ENCODE measurements at regions not wholly inside any gene's neighbourhood (a gene's known extent, or its start where the extent isn't known, plus 50 kb on each side); places are given as distances from the start of the nearest gene placed in this dataset.

GRCh38 chrX:94722578-94722977, 1048.6 kb downstream of the FAM133A start:
- Histone ChIP-seq H3K4me3 (ENCODE audit: low read depth, low read length) (no peak overlapping the region), H2BK120ac (ENCODE audit: insufficient read depth, low read length, poor library complexity) (no peak overlapping the region), H2BK5ac (ENCODE audit: low read depth, low read length, poor library complexity) (no peak overlapping the region), H3K4me2 (ENCODE audit: low read length) (no peak overlapping the region), H3K27me3 (ENCODE audit: insufficient read depth, low read length) (no peaks in the 10 kb centered on the region), H3K9ac (ENCODE audit: low read length) (no peak overlapping the region), H3K27ac (ENCODE audit: low read depth, low read length) (no peak overlapping the region), H2BK12ac (ENCODE audit: low read length) (no peak overlapping the region), H3K14ac (ENCODE audit: low read length) (no peak overlapping the region), H4K12ac (ENCODE audit: low read depth, low read length) (no peak overlapping the region), H3K36me3 (ENCODE audit: control insufficient read depth in 1 of 2, insufficient read depth in 2 of 2, low read length in 2 of 2) (no peaks in the 10 kb centered on the region), H2AFZ (ENCODE audit: insufficient read depth, low read length, poor library complexity) (no peak overlapping the region), H2AK5ac (ENCODE audit: low read length) (no peak overlapping the region), H3K4ac (ENCODE audit: low read depth, low read length) (no peak overlapping the region), H3K23ac (ENCODE audit: low read length) (no peak overlapping the region), H3K9me3 (ENCODE audit: insufficient read depth, low read depth, low read length) (no peaks in the 10 kb centered on the region), H3K79me2 (ENCODE audit: control insufficient read depth, insufficient read depth, low read length, poor library complexity) (no peaks in the 10 kb centered on the region), H3K4me1 (ENCODE audit: control insufficient read depth in 1 of 2, insufficient read depth in 2 of 2, low read length in 2 of 2) (no peaks in the 10 kb centered on the region), H4K91ac (ENCODE audit: low read depth, low read length) (no peak overlapping the region), H4K8ac (ENCODE audit: low read depth, low read length) (no peak overlapping the region), H3K18ac (ENCODE audit: low read length) (no peak overlapping the region), H3K79me1 (ENCODE audit: low read length) (no peaks in the 10 kb centered on the region)
- no peak for DNase-seq
- no CpG with 5 or more reads among the region's 3 CpGs for WGBS (ENCODE audit: extremely low coverage, insufficient coverage, insufficient read length)

GRCh38 chrX:94742772-94743171, 1068.8 kb downstream of the FAM133A start:
- H4K12ac ChIP-seq (ENCODE audit: low read depth, low read length), result no peak overlapping the region
- H3K27ac ChIP-seq (ENCODE audit: low read depth, low read length), result no peak overlapping the region
- H3K9me3 ChIP-seq (ENCODE audit: insufficient read depth, low read depth, low read length), result no peaks in the 10 kb centered on the region
- no peak overlapping the region for H3K9ac ChIP-seq (ENCODE audit: low read length)
- no peaks in the 10 kb centered on the region for H3K4me1 ChIP-seq (ENCODE audit: control insufficient read depth in 1 of 2, insufficient read depth in 2 of 2, low read length in 2 of 2)
- H3K4me2 ChIP-seq (ENCODE audit: low read length), result no peak overlapping the region
- no peak overlapping the region for H3K4ac ChIP-seq (ENCODE audit: low read depth, low read length)
- H3K79me1 ChIP-seq (ENCODE audit: low read length), result no peaks in the 10 kb centered on the region
- H3K27me3 ChIP-seq (ENCODE audit: insufficient read depth, low read length), result no peaks in the 10 kb centered on the region
- no peak overlapping the region for H2AK5ac ChIP-seq (ENCODE audit: low read length)
- no peak overlapping the region for H3K4me3 ChIP-seq (ENCODE audit: low read depth, low read length)
- H2BK120ac ChIP-seq (ENCODE audit: insufficient read depth, low read length, poor library complexity), result no peak overlapping the region
- no peak overlapping the region for H4K91ac ChIP-seq (ENCODE audit: low read depth, low read length)
- H4K8ac ChIP-seq (ENCODE audit: low read depth, low read length), result no peak overlapping the region
- H3K23ac ChIP-seq (ENCODE audit: low read length), result no peak overlapping the region
- H3K18ac ChIP-seq (ENCODE audit: low read length), result no peak overlapping the region
- no peaks in the 10 kb centered on the region for H3K36me3 ChIP-seq (ENCODE audit: control insufficient read depth in 1 of 2, insufficient read depth in 2 of 2, low read length in 2 of 2)
- DNase-seq, result no peak
- no peaks in the 10 kb centered on the region for H3K79me2 ChIP-seq (ENCODE audit: control insufficient read depth, insufficient read depth, low read length, poor library complexity)
- WGBS (ENCODE audit: extremely low coverage, insufficient coverage, insufficient read length), result no CpG with 5 or more reads among the region's 3 CpGs
- no peak overlapping the region for H2BK12ac ChIP-seq (ENCODE audit: low read length)
- no peak overlapping the region for H3K14ac ChIP-seq (ENCODE audit: low read length)
- no peak overlapping the region for H2AFZ ChIP-seq (ENCODE audit: insufficient read depth, low read length, poor library complexity)
- H2BK5ac ChIP-seq (ENCODE audit: low read depth, low read length, poor library complexity), result no peak overlapping the region

DNA sequence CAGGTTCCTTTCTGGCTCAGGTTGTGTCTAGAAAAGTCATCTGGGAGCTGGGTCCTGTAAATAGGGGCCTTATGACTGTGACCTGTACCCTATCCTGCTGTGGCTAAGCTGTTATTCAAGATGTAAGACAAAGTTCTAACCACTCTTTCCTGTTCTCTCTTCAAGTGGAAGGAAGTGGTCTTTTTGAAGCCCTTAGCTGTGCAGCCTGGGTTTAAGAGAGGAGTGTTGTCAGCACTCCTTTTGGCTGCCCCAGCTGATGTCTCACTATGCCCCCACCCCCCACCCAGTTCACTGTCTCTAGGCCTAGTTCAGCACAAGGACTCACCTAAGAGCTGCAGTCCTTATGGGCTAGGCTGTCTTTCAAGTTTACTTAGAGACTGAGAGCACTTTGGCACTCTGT, 1069.5 kb downstream of the FAM133A start:
- Histone ChIP-seq H3K79me2 (ENCODE audit: control insufficient read depth, insufficient read depth, low read length, poor library complexity) (no peaks in the 10 kb centered on the region), H3K4me2 (ENCODE audit: low read length) (no peak overlapping the region), H2BK120ac (ENCODE audit: insufficient read depth, low read length, poor library complexity) (no peak overlapping the region), H2AK5ac (ENCODE audit: low read length) (no peak overlapping the region), H3K4me3 (ENCODE audit: low read depth, low read length) (no peak overlapping the region), H3K9me3 (ENCODE audit: insufficient read depth, low read depth, low read length) (no peaks in the 10 kb centered on the region), H3K36me3 (ENCODE audit: control insufficient read depth in 1 of 2, insufficient read depth in 2 of 2, low read length in 2 of 2) (no peaks in the 10 kb centered on the region), H3K23ac (ENCODE audit: low read length) (no peak overlapping the region), H3K18ac (ENCODE audit: low read length) (no peak overlapping the region), H4K91ac (ENCODE audit: low read depth, low read length) (no peak overlapping the region), H3K27ac (ENCODE audit: low read depth, low read length) (no peak overlapping the region), H2AFZ (ENCODE audit: insufficient read depth, low read length, poor library complexity) (no peak overlapping the region), H3K4ac (ENCODE audit: low read depth, low read length) (no peak overlapping the region), H2BK12ac (ENCODE audit: low read length) (no peak overlapping the region), H3K4me1 (ENCODE audit: control insufficient read depth in 1 of 2, insufficient read depth in 2 of 2, low read length in 2 of 2) (no peaks in the 10 kb centered on the region), H3K9ac (ENCODE audit: low read length) (no peak overlapping the region), H3K27me3 (ENCODE audit: insufficient read depth, low read length) (no peaks in the 10 kb centered on the region), H2BK5ac (ENCODE audit: low read depth, low read length, poor library complexity) (no peak overlapping the region), H4K8ac (ENCODE audit: low read depth, low read length) (no peak overlapping the region), H3K14ac (ENCODE audit: low read length) (no peak overlapping the region), H3K79me1 (ENCODE audit: low read length) (no peaks in the 10 kb centered on the region), H4K12ac (ENCODE audit: low read depth, low read length) (no peak overlapping the region)
- no peak for DNase-seq

DNA sequence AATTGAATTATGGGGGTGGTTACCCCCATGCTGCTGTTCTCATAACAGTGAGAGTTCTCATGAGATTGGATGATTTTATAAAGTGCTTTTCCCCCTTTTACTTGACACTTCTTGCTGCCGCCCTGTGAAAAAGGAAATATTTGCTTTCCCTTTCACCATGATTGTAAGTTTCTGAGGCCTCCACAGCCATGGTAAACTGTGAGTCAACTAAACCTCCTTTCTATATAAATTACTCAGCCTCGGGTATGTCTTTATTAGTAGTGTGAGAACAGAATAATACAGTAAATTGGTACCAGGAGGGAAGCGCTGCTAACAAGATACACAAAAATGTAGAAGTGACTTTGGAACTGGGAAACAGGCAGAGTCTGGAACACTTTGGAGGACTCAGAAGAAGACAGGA, 1070.8 kb downstream of the FAM133A start:
- no peak overlapping the region for H2BK12ac ChIP-seq (ENCODE audit: low read length)
- no peak overlapping the region for H3K9ac ChIP-seq (ENCODE audit: low read length)
- no peaks in the 10 kb centered on the region for H3K4me1 ChIP-seq (ENCODE audit: control insufficient read depth in 1 of 2, insufficient read depth in 2 of 2, low read length in 2 of 2)
- no peak overlapping the region for H4K12ac ChIP-seq (ENCODE audit: low read depth, low read length)
- no peak overlapping the region for H4K91ac ChIP-seq (ENCODE audit: low read depth, low read length)
- H3K79me1 ChIP-seq (ENCODE audit: low read length), result no peaks in the 10 kb centered on the region
- H3K23ac ChIP-seq (ENCODE audit: low read length), result no peak overlapping the region
- H3K14ac ChIP-seq (ENCODE audit: low read length), result no peak overlapping the region
- WGBS (ENCODE audit: extremely low coverage, insufficient coverage, insufficient read length), result no CpG with 5 or more reads among the region's 3 CpGs
- DNase-seq, result no peak
- H2AFZ ChIP-seq (ENCODE audit: insufficient read depth, low read length, poor library complexity), result no peak overlapping the region
- no peak overlapping the region for H4K8ac ChIP-seq (ENCODE audit: low read depth, low read length)
- no peaks in the 10 kb centered on the region for H3K9me3 ChIP-seq (ENCODE audit: insufficient read depth, low read depth, low read length)
- no peak overlapping the region for H2BK120ac ChIP-seq (ENCODE audit: insufficient read depth, low read length, poor library complexity)
- H3K4ac ChIP-seq (ENCODE audit: low read depth, low read length), result no peak overlapping the region
- no peak overlapping the region for H3K27ac ChIP-seq (ENCODE audit: low read depth, low read length)
- H3K79me2 ChIP-seq (ENCODE audit: control insufficient read depth, insufficient read depth, low read length, poor library complexity), result no peaks in the 10 kb centered on the region
- H3K4me2 ChIP-seq (ENCODE audit: low read length), result no peak overlapping the region
- no peaks in the 10 kb centered on the region for H3K27me3 ChIP-seq (ENCODE audit: insufficient read depth, low read length)
- H3K36me3 ChIP-seq (ENCODE audit: control insufficient read depth in 1 of 2, insufficient read depth in 2 of 2, low read length in 2 of 2), result no peaks in the 10 kb centered on the region
- H2BK5ac ChIP-seq (ENCODE audit: low read depth, low read length, poor library complexity), result no peak overlapping the region
- H3K18ac ChIP-seq (ENCODE audit: low read length), result no peak overlapping the region
- H3K4me3 ChIP-seq (ENCODE audit: low read depth, low read length), result no peak overlapping the region
- H2AK5ac ChIP-seq (ENCODE audit: low read length), result no peak overlapping the region

DNA sequence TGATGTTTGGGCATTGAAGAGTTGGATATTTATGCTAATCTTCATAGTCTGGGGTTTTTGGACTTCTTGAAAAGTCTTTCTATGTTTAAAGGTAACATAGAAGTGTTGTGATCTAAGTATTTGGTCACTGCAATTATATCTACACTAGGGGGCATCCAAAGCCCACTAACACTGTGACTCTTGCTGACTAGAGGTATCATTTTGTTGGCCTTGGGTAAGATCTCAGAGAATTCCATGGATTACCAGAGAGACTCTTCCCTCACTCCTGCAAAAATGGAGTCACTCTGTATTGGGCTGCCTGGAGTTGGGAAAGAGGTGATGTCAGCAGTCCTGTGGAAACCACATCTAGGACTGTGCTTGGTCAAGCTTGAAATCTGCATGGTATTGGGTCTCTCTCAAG, 1077.6 kb downstream of the FAM133A start:
- Histone ChIP-seq H2BK12ac (ENCODE audit: low read length) (no peak overlapping the region), H2AK5ac (ENCODE audit: low read length) (no peak overlapping the region), H3K79me1 (ENCODE audit: low read length) (no peaks in the 10 kb centered on the region), H3K18ac (ENCODE audit: low read length) (no peak overlapping the region), H3K9ac (ENCODE audit: low read length) (no peak overlapping the region), H3K27me3 (ENCODE audit: insufficient read depth, low read length) (no peaks in the 10 kb centered on the region), H3K4me2 (ENCODE audit: low read length) (no peak overlapping the region), H3K9me3 (ENCODE audit: insufficient read depth, low read depth, low read length) (no peaks in the 10 kb centered on the region), H2AFZ (ENCODE audit: insufficient read depth, low read length, poor library complexity) (no peak overlapping the region), H3K36me3 (ENCODE audit: control insufficient read depth in 1 of 2, insufficient read depth in 2 of 2, low read length in 2 of 2) (no peaks in the 10 kb centered on the region), H2BK5ac (ENCODE audit: low read depth, low read length, poor library complexity) (no peak overlapping the region), H3K4me1 (ENCODE audit: control insufficient read depth in 1 of 2, insufficient read depth in 2 of 2, low read length in 2 of 2) (no peaks in the 10 kb centered on the region), H4K12ac (ENCODE audit: low read depth, low read length) (no peak overlapping the region), H2BK120ac (ENCODE audit: insufficient read depth, low read length, poor library complexity) (no peak overlapping the region), H3K14ac (ENCODE audit: low read length) (no peak overlapping the region), H3K27ac (ENCODE audit: low read depth, low read length) (no peak overlapping the region), H3K79me2 (ENCODE audit: control insufficient read depth, insufficient read depth, low read length, poor library complexity) (no peaks in the 10 kb centered on the region), H3K4me3 (ENCODE audit: low read depth, low read length) (no peak overlapping the region), H3K23ac (ENCODE audit: low read length) (no peak overlapping the region), H4K8ac (ENCODE audit: low read depth, low read length) (no peak overlapping the region), H4K91ac (ENCODE audit: low read depth, low read length) (no peak overlapping the region), H3K4ac (ENCODE audit: low read depth, low read length) (no peak overlapping the region)
- no peak for DNase-seq

All from trophoblast cell (in vitro differentiated cells and primary cell).